Osteocyte (in vitro differentiated cells): ENCODE measurements at regions not wholly inside any gene's neighbourhood (a gene's known extent, or its start where the extent isn't known, plus 50 kb on each side); places are given as distances from the start of the nearest gene placed in this dataset.

Experiments
- DNase-seq: peaks from one replicate; pipeline ENCODE4 v3.0.0; 2021; ENCODE audit warnings: mixed read lengths; ENCODE audit not compliant: unreplicated experiment; ENCODE audit errors: extremely low spot score
- H3K27ac Mint-ChIP-seq: one replicate; pipeline ENCODE4 v1.8.0; 2021; ENCODE audit warnings: mild to moderate bottlenecking, mixed read lengths; ENCODE audit not compliant: unreplicated experiment
- H3K27me3 Mint-ChIP-seq: one replicate; pipeline ENCODE4 v1.8.0; 2021; ENCODE audit warnings: mixed read lengths; ENCODE audit not compliant: unreplicated experiment
- H3K36me3 Mint-ChIP-seq: one replicate; pipeline ENCODE4 v1.8.0; 2021; ENCODE audit warnings: mixed read lengths; ENCODE audit not compliant: unreplicated experiment
- H3K4me1 Mint-ChIP-seq: one replicate; pipeline ENCODE4 v1.8.0; 2021; ENCODE audit warnings: mixed read lengths; ENCODE audit not compliant: unreplicated experiment
- H3K4me3 Mint-ChIP-seq: one replicate; pipeline ENCODE4 v1.8.0; 2021; ENCODE audit warnings: mild to moderate bottlenecking, moderate library complexity, mixed read lengths; ENCODE audit not compliant: unreplicated experiment
- H3K9me3 Mint-ChIP-seq: one replicate; pipeline ENCODE4 v1.8.0; 2021; ENCODE audit warnings: mixed read lengths; ENCODE audit not compliant: unreplicated experiment
- CTCF ChIP-seq: fragments of 200-600 bp; sonication (generic); IDR thresholded peaks from 2 replicates; pipeline ENCODE4 v1.5.0; 2021; ENCODE audit warnings: antibody characterized with exemption, mild to moderate bottlenecking, moderate library complexity

- H3K4me1 Mint-ChIP-seq, result peaks cover 2% of the 10 kb centered on the region
- DNase-seq, result no peak
- peaks cover 29% of the 10 kb centered on the region for H3K27me3 Mint-ChIP-seq
- no peak for TF ChIP-seq CTCF
- H3K9me3 Mint-ChIP-seq, result no peaks in the 10 kb centered on the region
- H3K27ac Mint-ChIP-seq, result no peak overlapping the region
- H3K4me3 Mint-ChIP-seq, result no peak overlapping the region
- no peaks in the 10 kb centered on the region for H3K36me3 Mint-ChIP-seq
These were observed 59.5 kb upstream of the WNT11 start for GRCh38 chr11:76265771-76266241.

- Mint-ChIP-seq H3K4me3 (no peak overlapping the region), H3K4me1 (peaks cover 2% of the 10 kb centered on the region), H3K27me3 (peaks cover 49% of the 10 kb centered on the region), H3K27ac (no peak overlapping the region), H3K36me3 (no peaks in the 10 kb centered on the region), H3K9me3 (no peaks in the 10 kb centered on the region)
- no peak for DNase-seq
- TF ChIP-seq CTCF, result no peak
These were observed 57.4 kb upstream of the WNT11 start for GRCh38 chr11:76263657-76264056.

- Mint-ChIP-seq H3K9me3 (no peaks in the 10 kb centered on the region), H3K27me3 (peaks cover 50% of the 10 kb centered on the region), H3K4me1 (peaks cover 2% of the 10 kb centered on the region), H3K4me3 (no peak overlapping the region), H3K36me3 (no peaks in the 10 kb centered on the region), H3K27ac (no peak overlapping the region)
- no peak for TF ChIP-seq CTCF
- no peak for DNase-seq
These were observed 56.9 kb upstream of the WNT11 start for GRCh38 chr11:76263166-76263565.

- no peak for TF ChIP-seq CTCF
- Mint-ChIP-seq H3K27ac (no peak overlapping the region), H3K4me1 (peaks cover 4% of the 10 kb centered on the region), H3K9me3 (no peaks in the 10 kb centered on the region), H3K27me3 (peaks cover 58% of the 10 kb centered on the region), H3K36me3 (no peaks in the 10 kb centered on the region), H3K4me3 (no peak overlapping the region)
- no peak for DNase-seq
These were observed 54.1 kb upstream of the WNT11 start for GRCh38 chr11:76260296-76260925.

GRCh38 chr11:76259299-76259908 lies 53.1 kb upstream of the WNT11 start:
- no peak for DNase-seq
- Mint-ChIP-seq H3K36me3 (no peaks in the 10 kb centered on the region), H3K9me3 (no peaks in the 10 kb centered on the region), H3K27me3 (peaks cover 56% of the 10 kb centered on the region), H3K4me1 (peaks cover 4% of the 10 kb centered on the region), H3K4me3 (no peak overlapping the region), H3K27ac (no peak overlapping the region)
- no peak for TF ChIP-seq CTCF
